IMR-90 (cell line): ENCODE measurements at regions not wholly inside any gene's neighbourhood (a gene's known extent, or its start where the extent isn't known, plus 50 kb on each side); places are given as distances from the start of the nearest gene placed in this dataset.

ENCODE experiments used
- ATAC-seq: fragments of 200-7000 bp; cut with Tn5 transposase; 2 replicates; pipeline ENCODE4 v1.9.1; 2020; ENCODE audit warnings: low read depth, mild to moderate bottlenecking, moderate library complexity
- BruUV-seq: library from RNA; stranded (reverse); fragments of 400-500 nt; replicated peaks from 2 replicates; lab custom pipeline; 2021; lab: Mats Ljungman, UMichigan
- CTCF ChIA-PET: fragments of 300-600 bp; formaldehyde crosslinking; extraction: SDS; loops from one replicate; lab custom pipeline; 2021; ENCODE audit warnings: antibody characterized with exemption; lab: Yijun Ruan, JAX
- POLR2A ChIA-PET: fragments of 300-600 bp; sonication (Branson Sonifier 250); formaldehyde crosslinking; loops from one replicate; lab custom pipeline; 2022; ENCODE audit warnings: antibody characterized with exemption; ENCODE audit not compliant: unreplicated experiment; lab: Charles Lee
- DNase-seq: peaks from one replicate; pipeline ENCODE4 v3.0.0; 2013
- H2AFZ ChIP-seq: replicated peaks from 2 replicates; pipeline ENCODE3; 2013; ENCODE audit warnings: low read length, mild to moderate bottlenecking; ENCODE audit not compliant: poor library complexity
- H2AK5ac ChIP-seq: 2 replicates; pipeline ENCODE4 v1.6.1; 2013; ENCODE audit warnings: low read depth, low read length, inconsistent platforms
- H2AK9ac ChIP-seq: replicated peaks from 2 replicates; pipeline ENCODE3; 2013; ENCODE audit warnings: mild to moderate bottlenecking, low read depth, low read length, moderate library complexity; ENCODE audit not compliant: poor library complexity
- H2BK120ac ChIP-seq: 2 replicates; pipeline ENCODE4 v1.6.1; 2013; ENCODE audit warnings: low read depth, low read length, inconsistent platforms
- H2BK15ac ChIP-seq: 3 replicates; pipeline ENCODE4 v1.6.1; 2013; ENCODE audit warnings: low read depth, low read length, inconsistent platforms
- H2BK20ac ChIP-seq: 2 replicates; pipeline ENCODE4 v1.6.1; 2013; ENCODE audit warnings: low read depth, mild to moderate bottlenecking, inconsistent platforms, low read length, moderate library complexity
- H2BK5ac ChIP-seq: 2 replicates; pipeline ENCODE4 v1.6.1; 2013; ENCODE audit warnings: mild to moderate bottlenecking, low read depth, low read length, inconsistent platforms; ENCODE audit not compliant: poor library complexity, severe bottlenecking
- H3K14ac ChIP-seq: replicated peaks from 2 replicates; pipeline ENCODE4 v1.6.1; 2013; ENCODE audit warnings: low read depth, low read length, inconsistent platforms
- H3K18ac ChIP-seq: 2 replicates; pipeline ENCODE4 v1.6.1; 2013; ENCODE audit warnings: low read depth, low read length, control low read depth
- H3K23ac ChIP-seq: 2 replicates; pipeline ENCODE4 v1.6.1; 2013; ENCODE audit warnings: low read depth, low read length, inconsistent platforms
- H3K27ac ChIP-seq: 2 replicates; pipeline ENCODE4 v1.5.1; 2013; ENCODE audit warnings: mild to moderate bottlenecking, control low read depth, low read length; ENCODE audit not compliant: insufficient read depth
- H3K27me3 ChIP-seq: 2 replicates; pipeline ENCODE4 v1.6.1; 2013; ENCODE audit warnings: low read length; ENCODE audit not compliant: control insufficient read depth, insufficient read depth
- H3K36me3 ChIP-seq: 2 replicates; pipeline ENCODE4 v1.6.1; 2013; ENCODE audit warnings: low read length, mixed read lengths; ENCODE audit not compliant: control insufficient read depth, insufficient read depth
- H3K4ac ChIP-seq: 2 replicates; pipeline ENCODE4 v1.6.1; 2013; ENCODE audit warnings: low read depth, low read length, inconsistent platforms
- H3K4me1 ChIP-seq: 2 replicates; pipeline ENCODE4 v1.6.1; 2013; ENCODE audit warnings: low read length, mixed read lengths; ENCODE audit not compliant: control insufficient read depth, insufficient read depth
- H3K4me2 ChIP-seq: 2 replicates; pipeline ENCODE4 v1.6.1; 2013; ENCODE audit warnings: low read depth, mild to moderate bottlenecking, control low read depth, low read length, moderate library complexity
- H3K4me3 ChIP-seq: 2 replicates; pipeline ENCODE4 v1.5.1; 2013; ENCODE audit warnings: low read depth, mild to moderate bottlenecking, control low read depth, low read length, moderate library complexity; ENCODE audit not compliant: insufficient read depth
- H3K56ac ChIP-seq: 2 replicates; pipeline ENCODE4 v1.6.1; 2013; ENCODE audit warnings: low read length, inconsistent platforms; ENCODE audit not compliant: insufficient read depth; ENCODE audit errors: extremely low read depth
- H3K79me1 ChIP-seq, 2 experiments: 2 replicates each; pipeline ENCODE4 v1.6.1; 2013; ENCODE audit warnings: low read length in 2 of 2, inconsistent platforms in 1 of 2, low read depth in 1 of 2
- H3K9ac ChIP-seq: 2 replicates; pipeline ENCODE4 v1.6.1; 2013; ENCODE audit warnings: low read depth, low read length, control low read depth
- H3K9me1 ChIP-seq: 2 replicates; pipeline ENCODE4 v1.6.1; 2013; ENCODE audit warnings: low read length, inconsistent platforms; ENCODE audit not compliant: insufficient read depth
- H3K9me3 ChIP-seq: 2 replicates; pipeline ENCODE4 v1.6.1; 2013; ENCODE audit warnings: low read length; ENCODE audit not compliant: control insufficient read depth, insufficient read depth
- H4K20me1 ChIP-seq: 2 replicates; pipeline ENCODE4 v1.6.1; 2013; ENCODE audit warnings: low read length, inconsistent platforms; ENCODE audit not compliant: insufficient read depth
- H4K5ac ChIP-seq: 2 replicates; pipeline ENCODE4 v1.6.1; 2013; ENCODE audit warnings: mild to moderate bottlenecking, low read depth, low read length, control low read depth
- H4K8ac ChIP-seq, 2 experiments: 2 replicates each; pipeline ENCODE4 v1.6.1; 2013; ENCODE audit warnings: low read depth in 2 of 2, low read length in 2 of 2, control low read depth in 1 of 2, inconsistent platforms in 1 of 2
- H4K91ac ChIP-seq: 2 replicates; pipeline ENCODE4 v1.6.1; 2013; ENCODE audit warnings: low read depth, low read length, inconsistent platforms; ENCODE audit not compliant: insufficient read depth
- BHLHE40 ChIP-seq: fragments of 150-350 bp; IDR thresholded peaks from 2 replicates; pipeline ENCODE4 v1.6.1; 2016; ENCODE audit warnings: mild to moderate bottlenecking, low read depth, low read length
- CEBPB ChIP-seq: IDR thresholded peaks from 2 replicates; pipeline ENCODE4 v1.6.1; 2012; ENCODE audit warnings: low read depth, low read length, improper control_type of control experiment
- CHD1 ChIP-seq: IDR thresholded peaks from 2 replicates; pipeline ENCODE4 v1.6.1; 2012; ENCODE audit warnings: low read depth, low read length, improper control_type of control experiment
- FOS ChIP-seq: fragments of 150-350 bp; IDR thresholded peaks from 2 replicates; pipeline ENCODE4 v1.6.1; 2016; ENCODE audit warnings: low read depth, low read length
- MAFK ChIP-seq: IDR thresholded peaks from 2 replicates; pipeline ENCODE4 v1.6.1; 2012; ENCODE audit warnings: low read depth, low read length, improper control_type of control experiment
- MAZ ChIP-seq: IDR thresholded peaks from 2 replicates; pipeline ENCODE4 v1.6.1; 2012; ENCODE audit warnings: low read depth, mild to moderate bottlenecking, low read length, improper control_type of control experiment, moderate library complexity, borderline replicate concordance
- MXI1 ChIP-seq: IDR thresholded peaks from 2 replicates; pipeline ENCODE4 v1.6.1; 2012; ENCODE audit warnings: low read depth, mild to moderate bottlenecking, low read length, moderate library complexity, borderline replicate concordance
- NFE2L2 ChIP-seq: fragments of 150-350 bp; IDR thresholded peaks from 2 replicates; pipeline ENCODE4 v1.6.1; 2016; ENCODE audit warnings: low read depth, mild to moderate bottlenecking, low read length
- POLR2A ChIP-seq: IDR thresholded peaks from 2 replicates; pipeline ENCODE4 v1.6.1; 2012; ENCODE audit warnings: mild to moderate bottlenecking, low read depth, low read length
- RAD21 ChIP-seq: IDR thresholded peaks from 2 replicates; pipeline ENCODE4 v1.6.1; 2012; ENCODE audit warnings: low read length, improper control_type of control experiment
- RCOR1 ChIP-seq: IDR thresholded peaks from 2 replicates; pipeline ENCODE4 v1.6.1; 2012; ENCODE audit warnings: mild to moderate bottlenecking, low read length, improper control_type of control experiment; ENCODE audit not compliant: insufficient replicate concordance
- RFX5 ChIP-seq: IDR thresholded peaks from 2 replicates; pipeline ENCODE4 v1.8.0; 2012; ENCODE audit warnings: low read depth, mild to moderate bottlenecking, low read length, moderate library complexity
- SMC3 ChIP-seq: fragments of 150-350 bp; IDR thresholded peaks from 2 replicates; pipeline ENCODE4 v1.6.1; 2016; ENCODE audit warnings: low read depth, mild to moderate bottlenecking, antibody characterized with exemption, low read length, moderate library complexity
- WGBS, 2 experiments: methylation state at CpG; one replicate each; pipeline versions ENCODE4 v1.1.5 to v1.1.7; 2013; ENCODE audit warnings: missing lambda C conversion rate in 2 of 2; ENCODE audit not compliant: insufficient read length in 1 of 2; ENCODE audit errors: extremely low coverage in 2 of 2; 5-methylcytosine and 5-hydroxymethylcytosine counted together
- dilution Hi-C: fragments of 300-500 bp; cut with HindIII; formaldehyde crosslinking; loops from one replicate; pipeline ENCODE4 v1.14.3; 2018; ENCODE audit warnings: low sequenced_read_pairs; ENCODE audit not compliant: unreplicated experiment
- in situ Hi-C: fragments of 300-500 bp; cut with MboI; formaldehyde crosslinking; loops from 3 replicates; pipeline ENCODE4 v1.14.3; 2019; ENCODE audit warnings: low sequenced_read_pairs, inconsistent platforms, mixed read lengths
- intact Hi-C: fragments of 100-400 bp; cut with micrococcal nuclease; formaldehyde crosslinking; loops from 2 replicates; pipeline ENCODE4 v1.10.0; 2022
- TF ChIP-seq, protein P1 (sequence below): fragments of 150-350 bp; IDR thresholded peaks from 2 replicates; pipeline ENCODE4 v1.6.1; 2017; ENCODE audit warnings: mild to moderate bottlenecking, antibody characterized with exemption, low read length, low read depth
- TF ChIP-seq, protein P2 (sequence below): fragments of 150-350 bp; IDR thresholded peaks from 2 replicates; pipeline ENCODE4 v1.6.1; 2016; ENCODE audit warnings: low read depth, mild to moderate bottlenecking, low read length, moderate library complexity, borderline replicate concordance
- TF ChIP-seq, protein P3 (sequence below): conservative IDR thresholded peaks from 2 replicates; pipeline ENCODE4 v1.5.1; 2012; ENCODE audit warnings: mild to moderate bottlenecking, low read depth, low read length, improper control_type of control experiment

DNA sequence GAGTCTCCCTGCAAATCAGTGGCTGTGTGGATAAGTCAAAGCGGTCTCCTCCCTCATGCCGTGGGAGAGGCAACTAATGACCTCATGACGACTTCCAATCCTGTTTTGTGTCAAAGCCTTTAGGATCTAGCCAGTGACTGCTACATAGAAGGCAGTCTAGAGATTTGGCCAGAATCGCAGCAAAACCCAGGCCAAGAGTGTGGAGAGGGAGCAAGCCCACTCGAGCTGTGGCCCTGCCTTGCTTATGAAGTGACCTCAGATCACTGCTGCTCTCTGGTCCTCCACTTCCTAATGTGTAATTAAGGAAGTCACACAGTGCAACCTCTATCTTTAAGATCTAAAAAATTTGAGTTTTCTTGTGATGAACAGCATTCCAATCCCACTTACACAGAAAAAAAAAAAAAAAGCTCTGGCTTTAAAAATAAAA, 296.7 kb upstream of the KLF6 start:
- Histone ChIP-seq H3K9me1 (peaks cover 8% of the 10 kb centered on the region), H2AK9ac (no peak overlapping the region), H2BK20ac (peak overlapping the region; percentile 48), H3K9me3 (no peaks in the 10 kb centered on the region), H3K79me1 (no peaks in the 10 kb centered on the region), H4K20me1 (no peaks in the 10 kb centered on the region), H2AFZ (peak overlapping the region; percentile 18), H3K27ac (no peak overlapping the region), H3K27me3 (no peaks in the 10 kb centered on the region), H3K18ac (0 out of 2 replicates have a peak overlapping the region, but pooled peaks have one; percentile 50), H4K5ac (peak overlapping the region; percentile 8; the same call in 1 of the 2 replicates), H3K4me1 (peaks cover 12% of the 10 kb centered on the region), H2AK5ac (peak overlapping the region; percentile 84), H2BK5ac (no peak overlapping the region), H3K23ac (peak overlapping the region; percentile 48; the same call in 1 of the 2 replicates), H3K14ac (peak overlapping the region; percentile 83), H2BK15ac (peak overlapping the region; percentile 86; the same call in 1 of the 3 replicates), H3K56ac (no peak overlapping the region), H2BK120ac (peak overlapping the region; percentile 61; the same call in 1 of the 2 replicates), H3K9ac (no peak overlapping the region), H3K4me2 (no peak overlapping the region), H3K4me3 (no peak overlapping the region), H3K4ac (peak overlapping the region; percentile 78), H3K36me3 (no peaks in the 10 kb centered on the region), H4K8ac (peak overlapping the region in 1 of 2 experiments; percentile 7; a peak in 2 of 4 replicates), H4K91ac (peak overlapping the region; percentile 31)
- dilution Hi-C loops = no loop called here
- in situ Hi-C loops = no loop called here
- ChIA-PET POLR2A (interaction anchor here (0.6 kb wide), 2 partner anchors 12 to 155 kb away, joined by 5 to 6 read pairs; no protein-coding TSS in a partner anchor), CTCF (no interaction called here)
- BruUV-seq = no TSS peak
- ATAC-seq (peak; percentile 24; the same call in 1 of the 2 replicates), DNase-seq (no peak)
- TF ChIP-seq BHLHE40 (no peak), MXI1 (no peak), POLR2A (no peak), RFX5 (no peak), RAD21 (no peak), SMC3 (no peak), NFE2L2 (no peak), CEBPB (no peak), RCOR1 (no peak), MAFK (no peak), MAZ (no peak), FOS (no peak), CHD1 (no peak)
- TF ChIP-seq, protein P1, sequence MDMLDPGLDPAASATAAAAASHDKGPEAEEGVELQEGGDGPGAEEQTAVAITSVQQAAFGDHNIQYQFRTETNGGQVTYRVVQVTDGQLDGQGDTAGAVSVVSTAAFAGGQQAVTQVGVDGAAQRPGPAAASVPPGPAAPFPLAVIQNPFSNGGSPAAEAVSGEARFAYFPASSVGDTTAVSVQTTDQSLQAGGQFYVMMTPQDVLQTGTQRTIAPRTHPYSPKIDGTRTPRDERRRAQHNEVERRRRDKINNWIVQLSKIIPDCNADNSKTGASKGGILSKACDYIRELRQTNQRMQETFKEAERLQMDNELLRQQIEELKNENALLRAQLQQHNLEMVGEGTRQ = no peak
- TF ChIP-seq, protein P2, sequence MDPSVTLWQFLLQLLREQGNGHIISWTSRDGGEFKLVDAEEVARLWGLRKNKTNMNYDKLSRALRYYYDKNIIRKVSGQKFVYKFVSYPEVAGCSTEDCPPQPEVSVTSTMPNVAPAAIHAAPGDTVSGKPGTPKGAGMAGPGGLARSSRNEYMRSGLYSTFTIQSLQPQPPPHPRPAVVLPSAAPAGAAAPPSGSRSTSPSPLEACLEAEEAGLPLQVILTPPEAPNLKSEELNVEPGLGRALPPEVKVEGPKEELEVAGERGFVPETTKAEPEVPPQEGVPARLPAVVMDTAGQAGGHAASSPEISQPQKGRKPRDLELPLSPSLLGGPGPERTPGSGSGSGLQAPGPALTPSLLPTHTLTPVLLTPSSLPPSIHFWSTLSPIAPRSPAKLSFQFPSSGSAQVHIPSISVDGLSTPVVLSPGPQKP = no peak
- TF ChIP-seq, protein P3, sequence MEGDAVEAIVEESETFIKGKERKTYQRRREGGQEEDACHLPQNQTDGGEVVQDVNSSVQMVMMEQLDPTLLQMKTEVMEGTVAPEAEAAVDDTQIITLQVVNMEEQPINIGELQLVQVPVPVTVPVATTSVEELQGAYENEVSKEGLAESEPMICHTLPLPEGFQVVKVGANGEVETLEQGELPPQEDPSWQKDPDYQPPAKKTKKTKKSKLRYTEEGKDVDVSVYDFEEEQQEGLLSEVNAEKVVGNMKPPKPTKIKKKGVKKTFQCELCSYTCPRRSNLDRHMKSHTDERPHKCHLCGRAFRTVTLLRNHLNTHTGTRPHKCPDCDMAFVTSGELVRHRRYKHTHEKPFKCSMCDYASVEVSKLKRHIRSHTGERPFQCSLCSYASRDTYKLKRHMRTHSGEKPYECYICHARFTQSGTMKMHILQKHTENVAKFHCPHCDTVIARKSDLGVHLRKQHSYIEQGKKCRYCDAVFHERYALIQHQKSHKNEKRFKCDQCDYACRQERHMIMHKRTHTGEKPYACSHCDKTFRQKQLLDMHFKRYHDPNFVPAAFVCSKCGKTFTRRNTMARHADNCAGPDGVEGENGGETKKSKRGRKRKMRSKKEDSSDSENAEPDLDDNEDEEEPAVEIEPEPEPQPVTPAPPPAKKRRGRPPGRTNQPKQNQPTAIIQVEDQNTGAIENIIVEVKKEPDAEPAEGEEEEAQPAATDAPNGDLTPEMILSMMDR = no peak
- WGBS, 2 experiments = no CpG with 5 or more reads among the region's 5 CpGs
- intact Hi-C loops = no loop called here
